ENCODE measurements at regions not wholly inside any gene's neighbourhood (a gene's known extent, or its start where the extent isn't known, plus 50 kb on each side); places are given as distances from the start of the nearest gene placed in this dataset.

- TF ChIP-seq EZH2 (IDR thresholded peaks at IDR 0.05), result no peak
- TF ChIP-seq POLR2AphosphoS5 (IDR thresholded peaks at IDR 0.05; ENCODE audit: borderline replicate concordance, low read depth, low read length), result no peak
- no peak for TF ChIP-seq FOXP2 (optimal IDR thresholded peaks at IDR 0.05; ENCODE audit: control extremely low read depth, extremely low read length, insufficient read depth)
Observed at GRCh38 chr1:82700476-82700875, 899.7 kb downstream of the ADGRL2 start.

Data from SK-N-MC (cell line).